Lower leg skin (tissue), 3 donors: ENCODE measurements at regions not wholly inside any gene's neighbourhood (a gene's known extent, or its start where the extent isn't known, plus 50 kb on each side); places are given as distances from the start of the nearest gene placed in this dataset.

Source experiments
- POLR2A ChIP-seq, 2 donors: fragments of 450-650 bp; IDR thresholded peaks; one replicate each; pipeline ENCODE4 v1.6.1; 2016 to 2017; ENCODE audit warnings: antibody characterized with exemption in 2 of 2, mild to moderate bottlenecking in 1 of 2, moderate library complexity in 1 of 2
- TF ChIP-seq, protein P1 (sequence below), 3 donors: fragments of 450-650 bp; IDR thresholded peaks; one replicate each; pipeline ENCODE4 v1.5.1; 2016; ENCODE audit warnings: antibody characterized with exemption in 3 of 3, mild to moderate bottlenecking in 3 of 3, moderate library complexity in 2 of 3

GRCh38 chr1:90795431-90795830, 78.3 kb upstream of the BARHL2 start:
- TF ChIP-seq, protein P1, sequence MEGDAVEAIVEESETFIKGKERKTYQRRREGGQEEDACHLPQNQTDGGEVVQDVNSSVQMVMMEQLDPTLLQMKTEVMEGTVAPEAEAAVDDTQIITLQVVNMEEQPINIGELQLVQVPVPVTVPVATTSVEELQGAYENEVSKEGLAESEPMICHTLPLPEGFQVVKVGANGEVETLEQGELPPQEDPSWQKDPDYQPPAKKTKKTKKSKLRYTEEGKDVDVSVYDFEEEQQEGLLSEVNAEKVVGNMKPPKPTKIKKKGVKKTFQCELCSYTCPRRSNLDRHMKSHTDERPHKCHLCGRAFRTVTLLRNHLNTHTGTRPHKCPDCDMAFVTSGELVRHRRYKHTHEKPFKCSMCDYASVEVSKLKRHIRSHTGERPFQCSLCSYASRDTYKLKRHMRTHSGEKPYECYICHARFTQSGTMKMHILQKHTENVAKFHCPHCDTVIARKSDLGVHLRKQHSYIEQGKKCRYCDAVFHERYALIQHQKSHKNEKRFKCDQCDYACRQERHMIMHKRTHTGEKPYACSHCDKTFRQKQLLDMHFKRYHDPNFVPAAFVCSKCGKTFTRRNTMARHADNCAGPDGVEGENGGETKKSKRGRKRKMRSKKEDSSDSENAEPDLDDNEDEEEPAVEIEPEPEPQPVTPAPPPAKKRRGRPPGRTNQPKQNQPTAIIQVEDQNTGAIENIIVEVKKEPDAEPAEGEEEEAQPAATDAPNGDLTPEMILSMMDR (IDR thresholded peaks at IDR 0.05), result no peak
- no peak for TF ChIP-seq POLR2A (IDR thresholded peaks at IDR 0.05)
